ENCODE measurements at regions not wholly inside any gene's neighbourhood (a gene's known extent, or its start where the extent isn't known, plus 50 kb on each side); places are given as distances from the start of the nearest gene placed in this dataset.

GRCh38 chr21:23837564-23837963 lies 1769.7 kb downstream of the MRPL39 start:
- no peaks in the 10 kb centered on the region for H3K79me1 ChIP-seq (ENCODE audit: low read depth, low read length)
- H3K56ac ChIP-seq (replicated peaks; ENCODE audit: insufficient read length, low read depth, low read length): no peak overlapping the region
- no peak overlapping the region for H3K14ac ChIP-seq (ENCODE audit: insufficient read length)
- H3K9me3 ChIP-seq (ENCODE audit: insufficient read depth in 2 of 2, low read depth in 1 of 2, low read length in 1 of 2): peaks cover 19 to 33% of the 10 kb centered on the region in 2 experiments
- no peak overlapping the region for H2BK120ac ChIP-seq (replicated peaks; ENCODE audit: low read depth, low read length)
- no peak overlapping the region for H2BK12ac ChIP-seq (ENCODE audit: low read depth, low read length)
- no peak overlapping the region for H2AFZ ChIP-seq (ENCODE audit: low read length)
- H2BK15ac ChIP-seq (ENCODE audit: low read length): no peak overlapping the region
- no peak overlapping the region for H3K4me3 ChIP-seq (ENCODE audit: extremely low read depth in 1 of 4, insufficient read depth in 2 of 4, low read depth in 3 of 4, low read length in 4 of 4)
- no peak overlapping the region for H3K27ac ChIP-seq (ENCODE audit: low read depth, low read length)
- DNase-seq (ENCODE audit: low read depth in 1 of 2, low spot score in 2 of 2): no peak
- no peak overlapping the region for H2AK5ac ChIP-seq (ENCODE audit: low read depth, low read length)
- no peak overlapping the region for H4K91ac ChIP-seq (replicated peaks; ENCODE audit: insufficient read length, low read length)
- H2BK20ac ChIP-seq (ENCODE audit: low read length): no peak overlapping the region
- H3K4me2 ChIP-seq (ENCODE audit: insufficient read depth in 1 of 2, low read depth in 2 of 2, low read length in 2 of 2): no peak overlapping the region
- no peak for FAIRE-seq
- H3K4me1 ChIP-seq (replicated peaks in 1 of 4; ENCODE audit: control insufficient read depth in 3 of 4, insufficient read depth in 4 of 4, low read length in 3 of 4): no peaks in the 10 kb centered on the region
- H3K36me3 ChIP-seq (ENCODE audit: control insufficient read depth in 2 of 4, insufficient read depth in 4 of 4, low read length in 3 of 4): no peaks in the 10 kb centered on the region
- ChIA-PET CTCF (ENCODE audit: partially characterized antibody) (no interaction called here), POLR2A (ENCODE audit: partially characterized antibody) (no interaction called here)
- H3K18ac ChIP-seq (ENCODE audit: extremely low read depth, low read length): no peak overlapping the region
- H4K8ac ChIP-seq (ENCODE audit: extremely low read depth, insufficient read depth, low read length): no peak overlapping the region
- WGBS, 2 experiments (ENCODE audit: extremely low coverage in 1 of 2, insufficient coverage in 1 of 2, insufficient read length in 1 of 2, insufficient replicate concordance in 2 of 2, low coverage in 1 of 2, low lambda C conversion rate in 2 of 2, missing lambda C conversion rate in 1 of 2): 89% methylated on average over 3 of the region's 3 CpGs; no CpG with 5 or more reads in 1 of the 2 experiments
- H3K23ac ChIP-seq (ENCODE audit: insufficient read length): no peak overlapping the region
- H3K27me3 ChIP-seq (replicated peaks in 1 of 4; ENCODE audit: control insufficient read depth in 3 of 4, extremely low read depth in 1 of 4, insufficient read depth in 3 of 4, low read length in 3 of 4): no peaks in the 10 kb centered on the region
- no peak for TF ChIP-seq BCL11A (IDR thresholded peaks at IDR 0.05; ENCODE audit: low read depth in 2 of 2, low read length in 2 of 2)
- TF ChIP-seq MAX (IDR thresholded peaks at IDR 0.05): no peak
- no peak for TF ChIP-seq POLR2AphosphoS5 (IDR thresholded peaks at IDR 0.05; ENCODE audit: low read depth, low read length)
- TF ChIP-seq POU5F1 (IDR thresholded peaks at IDR 0.05; ENCODE audit: low read depth, low read length): no peak
- no peak for TF ChIP-seq TAF1 (IDR thresholded peaks at IDR 0.05; ENCODE audit: low read depth, low read length)
- H4K5ac ChIP-seq (ENCODE audit: insufficient read length, low read depth, low read length): no peak overlapping the region
- H2BK5ac ChIP-seq (ENCODE audit: low read depth, low read length): no peak overlapping the region
- H4K20me1 ChIP-seq (replicated peaks in 1 of 2; ENCODE audit: control insufficient read depth in 1 of 2, insufficient read depth in 2 of 2, low read length in 2 of 2): no peaks in the 10 kb centered on the region
- no peak overlapping the region for H3K9ac ChIP-seq (replicated peaks in 1 of 4; ENCODE audit: extremely low read depth in 1 of 4, low read depth in 3 of 4, low read length in 3 of 4)
- no peak overlapping the region for H3K4ac ChIP-seq (replicated peaks; ENCODE audit: insufficient read length, low read depth, low read length)
- H3K23me2 ChIP-seq (ENCODE audit: low read depth, low read length): no peaks in the 10 kb centered on the region
- H3K79me2 ChIP-seq (ENCODE audit: control insufficient read depth in 1 of 2, insufficient read depth in 2 of 2, low read length in 2 of 2): no peaks in the 10 kb centered on the region
